ENCODE measurements at regions not wholly inside any gene's neighbourhood (a gene's known extent, or its start where the extent isn't known, plus 50 kb on each side); places are given as distances from the start of the nearest gene placed in this dataset.

- TF ChIP-seq ZNF565 (CRISPR knock-in tag; conservative IDR thresholded peaks at IDR 0.05; ENCODE audit: low read depth), result no peak
- TF ChIP-seq PPARA (CRISPR knock-in tag; IDR thresholded peaks at IDR 0.05; ENCODE audit: borderline replicate concordance), result no peak
- no peak for TF ChIP-seq TOX (CRISPR knock-in tag; IDR thresholded peaks at IDR 0.05; ENCODE audit: borderline replicate concordance)
- TF ChIP-seq GLIS3 (CRISPR knock-in tag; IDR thresholded peaks at IDR 0.05), result no peak
- TF ChIP-seq, protein P1, sequence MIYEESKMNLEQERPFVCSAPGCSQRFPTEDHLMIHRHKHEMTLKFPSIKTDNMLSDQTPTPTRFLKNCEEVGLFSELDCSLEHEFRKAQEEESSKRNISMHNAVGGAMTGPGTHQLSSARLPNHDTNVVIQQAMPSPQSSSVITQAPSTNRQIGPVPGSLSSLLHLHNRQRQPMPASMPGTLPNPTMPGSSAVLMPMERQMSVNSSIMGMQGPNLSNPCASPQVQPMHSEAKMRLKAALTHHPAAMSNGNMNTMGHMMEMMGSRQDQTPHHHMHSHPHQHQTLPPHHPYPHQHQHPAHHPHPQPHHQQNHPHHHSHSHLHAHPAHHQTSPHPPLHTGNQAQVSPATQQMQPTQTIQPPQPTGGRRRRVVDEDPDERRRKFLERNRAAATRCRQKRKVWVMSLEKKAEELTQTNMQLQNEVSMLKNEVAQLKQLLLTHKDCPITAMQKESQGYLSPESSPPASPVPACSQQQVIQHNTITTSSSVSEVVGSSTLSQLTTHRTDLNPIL (CRISPR knock-in tag; IDR thresholded peaks at IDR 0.05; ENCODE audit: low read depth), result no peak
- TF ChIP-seq, protein P2, sequence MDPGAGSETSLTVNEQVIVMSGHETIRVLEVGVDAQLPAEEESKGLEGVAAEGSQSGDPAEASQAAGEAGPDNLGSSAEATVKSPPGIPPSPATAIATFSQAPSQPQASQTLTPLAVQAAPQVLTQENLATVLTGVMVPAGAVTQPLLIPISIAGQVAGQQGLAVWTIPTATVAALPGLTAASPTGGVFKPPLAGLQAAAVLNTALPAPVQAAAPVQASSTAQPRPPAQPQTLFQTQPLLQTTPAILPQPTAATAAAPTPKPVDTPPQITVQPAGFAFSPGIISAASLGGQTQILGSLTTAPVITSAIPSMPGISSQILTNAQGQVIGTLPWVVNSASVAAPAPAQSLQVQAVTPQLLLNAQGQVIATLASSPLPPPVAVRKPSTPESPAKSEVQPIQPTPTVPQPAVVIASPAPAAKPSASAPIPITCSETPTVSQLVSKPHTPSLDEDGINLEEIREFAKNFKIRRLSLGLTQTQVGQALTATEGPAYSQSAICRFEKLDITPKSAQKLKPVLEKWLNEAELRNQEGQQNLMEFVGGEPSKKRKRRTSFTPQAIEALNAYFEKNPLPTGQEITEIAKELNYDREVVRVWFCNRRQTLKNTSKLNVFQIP (CRISPR knock-in tag; IDR thresholded peaks at IDR 0.05; ENCODE audit: borderline replicate concordance, low read depth), result no peak
- TF ChIP-seq RARB (CRISPR knock-in tag; IDR thresholded peaks at IDR 0.05), result no peak
- TF ChIP-seq, protein P3, sequence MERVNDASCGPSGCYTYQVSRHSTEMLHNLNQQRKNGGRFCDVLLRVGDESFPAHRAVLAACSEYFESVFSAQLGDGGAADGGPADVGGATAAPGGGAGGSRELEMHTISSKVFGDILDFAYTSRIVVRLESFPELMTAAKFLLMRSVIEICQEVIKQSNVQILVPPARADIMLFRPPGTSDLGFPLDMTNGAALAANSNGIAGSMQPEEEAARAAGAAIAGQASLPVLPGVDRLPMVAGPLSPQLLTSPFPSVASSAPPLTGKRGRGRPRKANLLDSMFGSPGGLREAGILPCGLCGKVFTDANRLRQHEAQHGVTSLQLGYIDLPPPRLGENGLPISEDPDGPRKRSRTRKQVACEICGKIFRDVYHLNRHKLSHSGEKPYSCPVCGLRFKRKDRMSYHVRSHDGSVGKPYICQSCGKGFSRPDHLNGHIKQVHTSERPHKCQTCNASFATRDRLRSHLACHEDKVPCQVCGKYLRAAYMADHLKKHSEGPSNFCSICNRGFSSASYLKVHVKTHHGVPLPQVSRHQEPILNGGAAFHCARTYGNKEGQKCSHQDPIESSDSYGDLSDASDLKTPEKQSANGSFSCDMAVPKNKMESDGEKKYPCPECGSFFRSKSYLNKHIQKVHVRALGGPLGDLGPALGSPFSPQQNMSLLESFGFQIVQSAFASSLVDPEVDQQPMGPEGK (CRISPR knock-in tag; IDR thresholded peaks at IDR 0.05; ENCODE audit: borderline replicate concordance), result no peak
- TF ChIP-seq, protein P4, sequence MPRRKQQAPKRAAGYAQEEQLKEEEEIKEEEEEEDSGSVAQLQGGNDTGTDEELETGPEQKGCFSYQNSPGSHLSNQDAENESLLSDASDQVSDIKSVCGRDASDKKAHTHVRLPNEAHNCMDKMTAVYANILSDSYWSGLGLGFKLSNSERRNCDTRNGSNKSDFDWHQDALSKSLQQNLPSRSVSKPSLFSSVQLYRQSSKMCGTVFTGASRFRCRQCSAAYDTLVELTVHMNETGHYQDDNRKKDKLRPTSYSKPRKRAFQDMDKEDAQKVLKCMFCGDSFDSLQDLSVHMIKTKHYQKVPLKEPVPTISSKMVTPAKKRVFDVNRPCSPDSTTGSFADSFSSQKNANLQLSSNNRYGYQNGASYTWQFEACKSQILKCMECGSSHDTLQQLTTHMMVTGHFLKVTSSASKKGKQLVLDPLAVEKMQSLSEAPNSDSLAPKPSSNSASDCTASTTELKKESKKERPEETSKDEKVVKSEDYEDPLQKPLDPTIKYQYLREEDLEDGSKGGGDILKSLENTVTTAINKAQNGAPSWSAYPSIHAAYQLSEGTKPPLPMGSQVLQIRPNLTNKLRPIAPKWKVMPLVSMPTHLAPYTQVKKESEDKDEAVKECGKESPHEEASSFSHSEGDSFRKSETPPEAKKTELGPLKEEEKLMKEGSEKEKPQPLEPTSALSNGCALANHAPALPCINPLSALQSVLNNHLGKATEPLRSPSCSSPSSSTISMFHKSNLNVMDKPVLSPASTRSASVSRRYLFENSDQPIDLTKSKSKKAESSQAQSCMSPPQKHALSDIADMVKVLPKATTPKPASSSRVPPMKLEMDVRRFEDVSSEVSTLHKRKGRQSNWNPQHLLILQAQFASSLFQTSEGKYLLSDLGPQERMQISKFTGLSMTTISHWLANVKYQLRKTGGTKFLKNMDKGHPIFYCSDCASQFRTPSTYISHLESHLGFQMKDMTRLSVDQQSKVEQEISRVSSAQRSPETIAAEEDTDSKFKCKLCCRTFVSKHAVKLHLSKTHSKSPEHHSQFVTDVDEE (CRISPR knock-in tag; IDR thresholded peaks at IDR 0.05), result no peak
- no peak for TF ChIP-seq ZC3H10 (CRISPR knock-in tag; IDR thresholded peaks at IDR 0.05)
- TF ChIP-seq OSR1 (CRISPR knock-in tag; IDR thresholded peaks at IDR 0.05), result no peak
- TF ChIP-seq CSDC2 (CRISPR knock-in tag; IDR thresholded peaks at IDR 0.05), result no peak
Measured at GRCh38 chr18:55031576-55031975, 72.3 kb upstream of the CCDC68 start.
